Stimulated activated CD8-positive, alpha-beta memory T cell treated with anti-CD3 and anti-CD28 coated beads, Interleukin-12 subunit alpha, Interleukin-12 subunit beta, amount 100 ng/mL, for 24 hours (primary cell): ENCODE measurements at regions not wholly inside any gene's neighbourhood (a gene's known extent, or its start where the extent isn't known, plus 50 kb on each side); places are given as distances from the start of the nearest gene placed in this dataset.
A peak's percentile ranks its signal among the peaks of the same experiment; 100 is the strongest.
"Not testable (repeated sequence)": the region's sequence is repeated elsewhere in the genome, so short reads cannot be mapped to it uniquely, and the experiment has no call there.

Source experiments
- DNase-seq: peaks from one replicate; pipeline ENCODE4 v3.0.0-alpha.2; 2020; ENCODE audit errors: extremely low read depth

DNA sequence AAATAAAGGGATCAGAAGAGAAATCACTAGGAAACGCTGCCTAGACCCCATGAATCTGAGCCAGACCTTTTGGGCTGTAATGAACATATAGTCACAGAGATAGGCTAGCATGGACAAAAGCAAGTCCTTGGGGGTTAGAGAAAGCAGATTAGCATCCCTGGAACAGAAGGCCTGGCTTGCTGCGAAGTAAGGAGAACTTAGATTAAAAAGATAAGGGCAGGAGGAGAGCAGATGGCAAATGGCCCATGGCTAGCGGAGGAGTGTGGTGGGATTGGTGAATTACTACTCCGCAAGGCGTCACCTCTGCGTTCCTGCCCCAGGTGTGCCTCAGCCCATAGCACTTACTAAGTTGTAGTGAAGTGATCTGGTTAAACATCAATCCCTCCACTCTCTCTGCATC lies 92.3 kb upstream of the ZNF438 start:
- no peak for DNase-seq

DNA sequence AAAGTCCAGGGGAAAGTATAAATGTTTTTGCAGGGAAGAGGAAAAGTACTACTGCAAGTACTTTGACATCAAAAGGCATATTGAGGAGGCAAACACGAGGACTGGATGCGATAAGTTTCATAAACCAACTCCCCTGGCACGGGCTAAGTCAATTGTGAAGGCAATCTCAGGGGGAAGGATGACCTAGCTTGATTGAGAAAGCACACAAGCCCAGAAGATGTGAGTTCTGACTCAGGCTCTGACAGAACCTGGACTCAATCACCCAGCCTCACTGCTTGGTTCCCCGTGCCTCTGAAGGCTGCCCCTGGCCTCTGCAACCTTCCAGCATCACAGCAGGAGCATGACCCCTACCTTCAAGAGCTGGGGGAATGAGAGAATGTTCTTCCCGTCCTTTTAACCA lies 93.2 kb upstream of the ZNF438 start:
- DNase-seq = no peak

- no peak for DNase-seq
Observed at GRCh38 chr10:31125789-31126188, 94.1 kb upstream of the ZNF438 start.

DNA sequence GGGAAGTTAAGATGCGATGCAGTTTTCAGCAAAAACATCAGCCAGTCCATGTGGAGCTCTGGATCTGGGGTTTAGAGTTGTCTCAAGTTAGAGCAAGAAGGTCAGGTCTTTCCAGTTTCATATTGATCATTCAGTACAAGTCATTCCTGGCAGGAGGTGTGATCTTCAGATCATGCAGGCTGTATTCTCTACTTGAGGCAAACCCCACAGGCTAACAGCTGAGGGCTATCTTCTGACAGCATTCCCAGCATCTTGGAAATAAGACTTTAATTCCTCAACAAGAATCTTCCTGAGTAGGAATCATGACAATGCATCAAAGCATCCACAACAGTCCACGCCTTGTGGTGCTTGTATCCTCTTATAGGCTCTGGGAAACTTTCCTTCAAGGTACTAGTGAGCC lies 94.9 kb upstream of the ZNF438 start:
- DNase-seq = no peak

GRCh38 chr10:31128536-31128935 lies 96.9 kb upstream of the ZNF438 start:
- DNase-seq = no peak

DNA sequence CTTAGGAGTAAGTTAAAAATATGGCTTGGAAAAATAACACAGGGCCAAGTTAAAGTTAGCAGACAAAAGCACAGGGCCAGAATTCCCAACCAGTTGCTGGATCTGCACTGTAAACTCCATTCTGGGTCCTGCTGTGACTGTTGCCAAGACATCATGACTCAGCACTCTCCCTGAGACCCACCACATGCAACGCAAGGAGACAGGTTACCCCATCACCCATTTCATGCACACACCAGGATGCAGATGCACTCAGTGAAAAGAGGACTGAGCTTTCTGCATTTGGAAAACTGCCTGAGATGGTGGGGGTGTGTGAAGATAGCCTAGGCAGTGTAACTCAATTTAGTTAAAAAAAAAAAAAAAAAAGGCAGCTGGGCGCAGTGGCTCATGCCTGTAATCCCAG lies 97.6 kb upstream of the ZNF438 start:
- no peak for DNase-seq

DNA sequence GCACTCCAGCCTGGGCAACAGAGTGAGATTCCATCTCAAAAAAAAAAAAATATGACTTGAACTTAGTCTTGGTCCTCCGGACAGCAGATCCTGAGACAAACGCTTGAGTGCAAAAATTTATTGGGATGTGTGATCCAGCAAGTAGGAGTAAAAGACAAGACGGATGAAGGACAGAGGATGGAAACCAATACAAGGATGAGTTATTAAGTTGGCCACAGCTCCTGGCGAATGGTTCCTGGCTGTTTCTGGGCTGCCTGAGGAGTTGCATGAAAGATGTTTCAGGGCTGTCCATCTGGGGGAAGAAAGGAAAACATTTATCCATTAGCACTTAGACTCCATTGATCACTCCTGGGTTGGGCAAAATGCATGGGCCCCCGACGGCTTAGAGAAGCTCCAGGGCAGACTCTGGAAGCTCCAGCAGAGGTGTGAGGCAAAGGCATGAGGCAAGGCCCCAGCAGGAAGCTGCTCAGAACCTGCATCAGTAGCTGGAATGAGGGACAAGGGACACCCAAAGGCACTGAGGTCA lies 98.3 kb upstream of the ZNF438 start:
- DNase-seq = no peak

DNA sequence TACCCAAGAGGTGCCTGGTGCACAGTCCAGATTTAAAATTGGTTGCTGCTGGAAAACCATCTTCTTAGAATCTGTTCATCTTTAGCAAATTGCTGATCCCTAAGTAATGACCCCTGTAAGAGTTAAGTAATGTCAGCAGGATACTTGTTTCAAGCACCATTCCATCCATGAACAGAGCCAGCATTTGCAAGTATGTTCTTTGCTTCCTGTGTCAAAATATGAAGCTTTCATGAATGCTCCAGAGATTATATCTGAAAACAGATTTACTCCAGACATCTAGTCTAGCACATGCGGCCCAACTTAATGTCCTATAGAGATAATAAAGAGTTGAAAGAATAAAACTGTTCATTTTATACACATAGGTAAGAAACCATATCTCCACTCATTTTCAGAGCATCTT lies 98.7 kb upstream of the ZNF438 start:
- DNase-seq = no peak

- no peak for DNase-seq
Observed at GRCh38 chr10:31131251-31131650, 99.6 kb upstream of the ZNF438 start.

- no peak for DNase-seq
Observed at GRCh38 chr10:31132681-31133244, 101.1 kb upstream of the ZNF438 start.

GRCh38 chr10:31133251-31133791 lies 101.7 kb upstream of the ZNF438 start:
- DNase-seq = no peak

GRCh38 chr10:31133792-31134310 lies 102.2 kb upstream of the ZNF438 start:
- DNase-seq = peak; percentile 46

DNA sequence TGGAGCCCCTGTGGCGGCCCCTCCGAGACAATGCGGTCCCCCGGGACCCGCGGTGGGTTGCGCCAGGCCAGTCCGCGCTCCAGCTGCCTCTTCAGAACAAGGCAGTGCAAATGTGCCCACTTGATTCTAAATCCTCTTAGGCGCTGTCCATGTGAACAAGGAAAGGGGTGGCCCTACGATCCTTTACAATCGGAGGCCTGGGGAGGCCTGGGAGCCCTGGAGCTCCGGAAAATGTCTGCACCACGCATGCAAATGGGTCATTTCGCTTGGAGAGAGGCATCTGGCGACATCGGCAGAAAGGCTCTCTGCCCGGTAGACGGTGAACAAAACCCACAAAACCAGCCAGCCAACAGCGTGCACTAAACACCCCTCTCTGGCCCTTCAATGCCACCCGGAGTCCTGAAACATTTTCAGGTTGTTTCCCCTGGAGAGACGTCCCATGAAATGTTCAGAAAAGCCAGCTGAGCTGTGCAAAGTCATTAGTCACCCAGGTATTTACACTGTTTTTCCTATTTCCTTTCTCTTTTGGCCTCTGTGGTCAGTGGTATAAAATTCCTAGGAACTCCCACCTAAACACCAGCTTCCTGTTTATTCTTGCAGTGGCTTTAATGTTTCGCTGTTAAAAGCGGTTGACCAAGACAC lies 102.8 kb upstream of the ZNF438 start:
- no peak for DNase-seq

- no peak for DNase-seq
Observed at GRCh38 chr10:31135171-31135570, 103.5 kb upstream of the ZNF438 start.

DNA sequence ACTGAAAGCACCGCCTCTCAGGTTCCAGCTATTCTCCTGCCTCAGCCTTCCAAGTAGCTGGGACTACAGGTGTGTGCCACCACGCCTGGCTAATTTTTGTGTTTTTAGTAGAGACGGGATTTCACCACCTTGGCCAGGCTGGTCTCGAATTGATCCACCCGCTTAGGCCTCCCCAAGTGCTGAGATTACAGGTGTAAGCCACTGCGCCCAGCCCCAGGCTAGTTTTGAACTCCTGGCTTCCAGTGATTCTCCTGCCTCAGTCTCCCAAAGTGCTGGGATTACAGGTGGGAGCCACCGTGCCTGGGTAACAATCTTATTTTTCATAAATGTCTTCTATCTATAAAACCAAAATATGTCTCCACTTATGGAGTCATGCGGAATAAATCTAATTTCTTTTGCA lies 104.1 kb upstream of the ZNF438 start:
- not testable (repeated sequence) for DNase-seq

- no peak for DNase-seq
Observed at GRCh38 chr10:31136386-31136785, 104.7 kb upstream of the ZNF438 start.

- no peak for DNase-seq
Observed at GRCh38 chr10:31136930-31137885, 105.5 kb upstream of the ZNF438 start.

GRCh38 chr10:31138026-31138553 lies 106.4 kb upstream of the ZNF438 start:
- no peak for DNase-seq

GRCh38 chr10:31139497-31139896 lies 107.8 kb upstream of the ZNF438 start:
- DNase-seq = no peak

- DNase-seq = no peak
Observed at GRCh38 chr10:31140716-31141115, 109.1 kb upstream of the ZNF438 start.

- DNase-seq = no peak
Observed at GRCh38 chr10:31142026-31142425, 110.4 kb upstream of the ZNF438 start.
